PC-9 (cell line): ENCODE measurements at regions not wholly inside any gene's neighbourhood (a gene's known extent, or its start where the extent isn't known, plus 50 kb on each side); places are given as distances from the start of the nearest gene placed in this dataset.

Experiments
- CTCF ChIP-seq: fragments of 200-600 bp; sonication (generic); conservative IDR thresholded peaks from 2 replicates; pipeline ENCODE4 v1.6.1; 2017; ENCODE audit warnings: mixed run types, antibody characterized with exemption, mild to moderate bottlenecking, moderate library complexity
- EZH2 ChIP-seq: fragments of 200-600 bp; sonication (generic); IDR thresholded peaks from 2 replicates; pipeline ENCODE4 v1.8.0; 2017; ENCODE audit warnings: antibody characterized with exemption, low read depth

GRCh38 chr13:97566907-97567306, 132.9 kb downstream of the RAP2A start:
- TF ChIP-seq EZH2 (no peak), CTCF (no peak)
